ENCODE measurements at regions not wholly inside any gene's neighbourhood (a gene's known extent, or its start where the extent isn't known, plus 50 kb on each side); places are given as distances from the start of the nearest gene placed in this dataset.
"Not testable (repeated sequence)": the region's sequence is repeated elsewhere in the genome, so short reads cannot be mapped to it uniquely, and the experiment has no call there.

DNA sequence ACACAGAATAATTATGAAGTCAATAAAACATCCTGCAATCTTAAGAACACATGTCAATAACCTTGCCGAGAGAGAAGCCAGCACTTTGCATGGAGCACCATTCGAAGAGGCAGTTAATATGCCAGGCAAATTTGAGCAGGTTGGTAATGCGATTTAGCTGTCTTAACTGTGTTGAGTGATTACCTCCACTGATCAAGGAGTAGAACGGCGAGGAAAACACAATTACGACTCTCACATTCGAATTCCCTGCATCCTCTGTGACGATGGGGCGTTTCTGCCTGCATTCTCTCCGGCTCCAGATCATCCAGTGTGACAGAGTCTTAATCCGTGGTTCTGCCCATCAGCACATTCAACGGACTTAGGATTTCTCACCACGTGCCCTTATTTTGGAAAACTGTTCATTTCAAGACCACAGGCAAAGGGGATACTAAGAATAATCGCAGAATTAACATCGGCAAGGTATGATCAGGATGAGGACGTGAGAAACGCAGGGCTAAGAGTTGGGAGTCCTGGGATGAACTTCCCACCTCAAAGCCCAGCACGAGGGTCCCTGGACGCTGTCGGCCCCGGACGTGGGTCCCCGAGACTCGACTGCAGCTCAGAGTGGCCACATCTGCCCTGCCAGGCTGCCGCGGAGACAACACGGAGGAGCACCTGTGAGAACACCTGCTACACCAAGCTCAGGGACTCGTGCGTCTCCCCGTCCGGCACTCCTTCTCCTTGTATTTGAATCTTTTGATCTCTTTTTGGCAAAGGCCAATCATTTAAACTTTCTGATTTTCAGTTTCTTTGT lies 499.2 kb upstream of the SALL3 start:
- H3K36me3 ChIP-seq, result no peaks in the 10 kb centered on the region
- H3K27ac ChIP-seq, result no peak overlapping the region
- DNase-seq (peak; percentile 38), ATAC-seq (no peak)
- no peaks in the 10 kb centered on the region for H3K27me3 ChIP-seq (ENCODE audit: low read depth)
- H3K4me3 ChIP-seq, result no peak overlapping the region
- intact Hi-C loops (cut with DNase I), result no loop called here
- no peaks in the 10 kb centered on the region for H3K4me1 ChIP-seq
- H3K9me3 ChIP-seq, result no peaks in the 10 kb centered on the region
- TF ChIP-seq, protein P1, sequence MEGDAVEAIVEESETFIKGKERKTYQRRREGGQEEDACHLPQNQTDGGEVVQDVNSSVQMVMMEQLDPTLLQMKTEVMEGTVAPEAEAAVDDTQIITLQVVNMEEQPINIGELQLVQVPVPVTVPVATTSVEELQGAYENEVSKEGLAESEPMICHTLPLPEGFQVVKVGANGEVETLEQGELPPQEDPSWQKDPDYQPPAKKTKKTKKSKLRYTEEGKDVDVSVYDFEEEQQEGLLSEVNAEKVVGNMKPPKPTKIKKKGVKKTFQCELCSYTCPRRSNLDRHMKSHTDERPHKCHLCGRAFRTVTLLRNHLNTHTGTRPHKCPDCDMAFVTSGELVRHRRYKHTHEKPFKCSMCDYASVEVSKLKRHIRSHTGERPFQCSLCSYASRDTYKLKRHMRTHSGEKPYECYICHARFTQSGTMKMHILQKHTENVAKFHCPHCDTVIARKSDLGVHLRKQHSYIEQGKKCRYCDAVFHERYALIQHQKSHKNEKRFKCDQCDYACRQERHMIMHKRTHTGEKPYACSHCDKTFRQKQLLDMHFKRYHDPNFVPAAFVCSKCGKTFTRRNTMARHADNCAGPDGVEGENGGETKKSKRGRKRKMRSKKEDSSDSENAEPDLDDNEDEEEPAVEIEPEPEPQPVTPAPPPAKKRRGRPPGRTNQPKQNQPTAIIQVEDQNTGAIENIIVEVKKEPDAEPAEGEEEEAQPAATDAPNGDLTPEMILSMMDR (IDR thresholded peaks at IDR 0.05), result no peak

DNA sequence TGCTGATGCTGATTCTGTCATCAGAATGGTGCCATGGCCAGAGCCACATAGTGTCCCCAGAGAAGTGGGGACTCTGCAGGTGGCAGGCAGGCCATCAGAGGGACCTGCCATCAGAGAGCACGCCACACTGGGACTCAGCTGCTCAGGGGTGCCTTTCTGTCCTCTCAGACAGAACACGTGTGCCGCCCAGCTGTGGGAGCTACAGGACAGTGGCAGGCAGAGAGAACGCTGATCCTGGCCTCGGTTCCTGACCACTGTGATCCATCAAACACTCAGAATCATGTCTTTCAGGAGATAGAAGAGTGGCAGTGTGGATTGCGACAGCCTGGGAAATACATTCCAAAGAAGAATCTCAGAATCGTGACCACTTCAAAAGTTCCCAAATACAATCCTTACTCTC lies 497.2 kb upstream of the SALL3 start:
- no peaks in the 10 kb centered on the region for H3K36me3 ChIP-seq
- H3K4me1 ChIP-seq, result no peaks in the 10 kb centered on the region
- intact Hi-C loops (cut with DNase I), result no loop called here

DNA sequence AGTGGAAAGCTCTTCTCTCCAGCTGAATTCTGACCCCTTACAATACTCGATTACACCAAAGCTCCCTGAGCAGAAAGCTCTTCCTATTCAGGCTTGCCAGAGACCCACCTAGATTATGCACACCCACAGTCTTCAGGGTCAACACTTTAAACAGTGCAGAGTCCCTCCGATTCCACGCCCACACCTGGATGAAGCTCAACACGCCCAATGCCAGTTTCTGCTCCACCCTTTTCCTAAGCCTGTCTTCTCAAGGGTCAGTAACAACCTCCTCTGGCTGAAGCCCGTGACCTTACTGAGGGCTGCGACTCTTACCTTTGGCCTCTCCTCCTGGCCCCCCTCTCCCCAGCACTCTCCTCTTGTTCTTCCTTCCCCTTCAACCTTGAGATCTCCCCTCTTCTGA lies 492.0 kb upstream of the SALL3 start:
- no peak overlapping the region for H3K27ac ChIP-seq
- TF ChIP-seq, protein P1 (IDR thresholded peaks at IDR 0.05), result no peak
- H3K9me3 ChIP-seq, result no peaks in the 10 kb centered on the region
- no peak for ATAC-seq
- no peak for DNase-seq
- no peaks in the 10 kb centered on the region for H3K27me3 ChIP-seq (ENCODE audit: low read depth)
- no peak overlapping the region for H3K4me3 ChIP-seq
- intact Hi-C loops (cut with DNase I), result no loop called here
- H3K4me1 ChIP-seq, result no peaks in the 10 kb centered on the region
- H3K36me3 ChIP-seq, result no peaks in the 10 kb centered on the region

More for the DNA sequence above, 497.2 kb upstream of the SALL3 start:
- no peak for ATAC-seq
- TF ChIP-seq, protein P1 (IDR thresholded peaks at IDR 0.05), result no peak
- Histone ChIP-seq H3K27ac (no peak overlapping the region), H3K4me3 (no peak overlapping the region), H3K9me3 (no peaks in the 10 kb centered on the region), H3K27me3 (ENCODE audit: low read depth) (no peaks in the 10 kb centered on the region)
- DNase-seq, result no peak

DNA sequence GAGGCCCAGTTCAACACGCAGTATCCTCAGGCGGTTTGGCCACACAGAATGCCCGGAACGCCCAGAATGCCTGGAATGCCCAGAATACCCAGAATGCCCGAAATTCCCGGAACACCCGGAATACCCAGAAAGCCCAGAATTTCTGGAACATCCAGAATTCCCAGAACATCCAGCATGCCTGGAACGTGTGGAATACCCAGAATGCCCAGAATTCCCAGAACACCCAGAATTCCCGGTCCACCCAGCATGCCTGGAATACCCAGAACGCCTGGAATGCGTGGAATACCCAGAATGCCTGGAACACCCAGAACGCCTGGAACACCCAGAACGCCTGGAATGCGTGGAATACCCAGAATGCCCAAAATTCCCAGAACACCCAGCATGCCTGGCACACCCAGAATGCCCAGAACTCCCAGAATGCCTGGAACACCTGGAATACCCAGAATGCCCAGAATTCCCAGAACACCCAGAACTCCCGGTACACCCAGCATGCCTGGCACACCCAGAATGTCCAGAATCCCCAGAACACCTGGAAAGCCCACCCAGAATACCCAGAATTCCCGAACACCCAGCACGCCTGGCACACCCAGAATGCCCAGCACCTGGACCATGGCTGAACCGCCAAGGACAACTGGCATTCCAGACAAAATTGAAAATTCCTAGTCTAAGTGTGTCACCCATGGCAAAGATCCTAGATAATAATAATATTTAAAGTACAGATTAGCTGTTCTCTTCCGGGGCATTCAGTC lies 487.4 kb upstream of the SALL3 start:
- H3K4me3 ChIP-seq, result no peak overlapping the region
- no peak overlapping the region for H3K27ac ChIP-seq
- H3K9me3 ChIP-seq, result no peaks in the 10 kb centered on the region
- ATAC-seq, result no peak
- TF ChIP-seq, protein P1 (IDR thresholded peaks at IDR 0.05), result no peak
- H3K4me1 ChIP-seq, result no peaks in the 10 kb centered on the region
- intact Hi-C loops (cut with DNase I), result no loop called here
- DNase-seq, result no peak
- no peaks in the 10 kb centered on the region for H3K27me3 ChIP-seq (ENCODE audit: low read depth)
- no peaks in the 10 kb centered on the region for H3K36me3 ChIP-seq

DNA sequence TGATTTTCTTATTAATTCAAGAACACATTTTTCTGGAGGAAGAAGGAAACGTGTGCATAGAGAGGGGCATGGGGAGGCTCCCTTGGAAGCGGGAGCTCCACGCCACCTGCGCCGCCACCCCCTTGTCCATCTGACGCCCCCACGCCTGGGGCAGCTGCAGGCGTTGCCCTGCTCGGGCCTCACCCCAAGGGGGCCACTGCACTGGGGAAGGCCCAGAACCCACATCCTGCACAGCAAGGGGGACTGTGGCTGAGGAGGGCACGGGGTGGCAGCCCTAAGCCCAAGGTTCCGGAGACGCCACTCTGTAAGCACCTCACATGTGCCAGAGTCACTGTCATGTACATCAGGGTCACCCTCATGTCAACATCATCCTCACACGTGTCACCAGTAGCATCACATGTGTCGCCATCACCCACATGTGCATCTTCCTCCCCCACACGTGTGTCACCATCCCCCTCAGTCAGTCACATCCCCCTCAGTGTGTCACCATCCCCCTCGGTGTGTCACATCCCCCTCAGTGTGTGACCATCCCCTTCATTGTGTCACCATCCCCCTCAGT lies 486.7 kb upstream of the SALL3 start:
- DNase-seq, result no peak
- Histone ChIP-seq H3K4me1 (no peaks in the 10 kb centered on the region), H3K9me3 (no peaks in the 10 kb centered on the region), H3K36me3 (no peaks in the 10 kb centered on the region), H3K27ac (no peak overlapping the region), H3K27me3 (ENCODE audit: low read depth) (no peaks in the 10 kb centered on the region), H3K4me3 (no peak overlapping the region)
- intact Hi-C loops (cut with DNase I), result no loop called here
- ATAC-seq, result peak in 1 of 2 donors; percentile 27
- TF ChIP-seq, protein P1 (IDR thresholded peaks at IDR 0.05), result no peak

DNA sequence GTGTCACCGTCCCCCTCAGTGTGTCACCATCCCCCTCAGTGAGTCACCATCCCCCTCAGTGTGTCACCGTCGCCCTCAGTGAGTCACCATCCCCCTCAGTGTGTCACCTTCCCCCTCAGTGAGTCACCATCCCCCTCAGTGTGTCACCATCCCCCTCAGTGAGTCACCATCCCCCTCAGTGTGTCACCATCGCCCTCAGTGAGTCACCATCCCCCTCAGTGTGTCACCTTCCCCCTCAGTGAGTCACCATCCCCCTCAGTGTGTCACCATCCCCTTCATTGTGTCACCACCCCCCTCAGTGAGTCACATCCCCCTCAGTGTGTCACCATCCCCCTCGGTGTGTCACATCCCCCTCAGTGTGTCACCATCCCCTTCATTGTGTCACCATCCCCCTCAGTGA lies 486.1 kb upstream of the SALL3 start:
- ATAC-seq; H3K9me3 ChIP-seq; H3K27ac ChIP-seq; H3K27me3 ChIP-seq (ENCODE audit: low read depth); H3K36me3 ChIP-seq; H3K4me3 ChIP-seq; DNase-seq; intact Hi-C loops (cut with DNase I); H3K4me1 ChIP-seq: not testable (repeated sequence)

All from lower lobe of right lung (tissue), 2 donors.